Activated B cell treated with CpG ODN at 0.5 μM for 24 hours (primary cell): ENCODE measurements at regions not wholly inside any gene's neighbourhood (a gene's known extent, or its start where the extent isn't known, plus 50 kb on each side); places are given as distances from the start of the nearest gene placed in this dataset.

Source experiments
- ATAC-seq: fragments of 200-7000 bp; cut with Tn5 transposase; one replicate; pipeline ENCODE4 v1.10.0; 2021; ENCODE audit warnings: low read depth, mild to moderate bottlenecking, moderate library complexity
- CTCF ChIA-PET: fragments of 350-600 bp; sonication (Branson Sonifier 250); formaldehyde crosslinking; loops from one replicate; lab custom pipeline; 2021; ENCODE audit warnings: antibody characterized with exemption; lab: Charles Lee
- POLR2A ChIA-PET: fragments of 350-600 bp; sonication (Branson Sonifier 250); formaldehyde crosslinking; loops from one replicate; lab custom pipeline; 2021; ENCODE audit warnings: antibody characterized with exemption; lab: Charles Lee
- DNase-seq: peaks from one replicate; pipeline ENCODE4 v3.0.0; 2022
- H3K27ac Mint-ChIP-seq: one replicate; pipeline ENCODE4 v1.8.0; 2020; ENCODE audit warnings: mixed read lengths
- H3K27me3 Mint-ChIP-seq: one replicate; pipeline ENCODE4 v1.8.0; 2021; ENCODE audit warnings: mixed read lengths
- H3K36me3 Mint-ChIP-seq: one replicate; pipeline ENCODE4 v1.8.0; 2021; ENCODE audit warnings: low read depth, mixed read lengths
- H3K4me1 Mint-ChIP-seq: one replicate; pipeline ENCODE4 v1.8.0; 2021; ENCODE audit warnings: mixed read lengths
- H3K4me3 Mint-ChIP-seq: one replicate; pipeline ENCODE4 v1.8.0; 2020; ENCODE audit warnings: mild to moderate bottlenecking, mixed read lengths
- H3K9me3 Mint-ChIP-seq: one replicate; pipeline ENCODE4 v1.8.0; 2020; ENCODE audit warnings: mixed read lengths
- intact Hi-C: fragments of 100-400 bp; cut with micrococcal nuclease; formaldehyde crosslinking; loops from one replicate; pipeline ENCODE4 v1.15.1; 2024
- TF ChIP-seq, protein P1 (sequence below): fragments of 200-600 bp; IDR thresholded peaks from one replicate; pipeline ENCODE4 v1.8.0; 2022; ENCODE audit warnings: antibody characterized with exemption, mild to moderate bottlenecking

DNA sequence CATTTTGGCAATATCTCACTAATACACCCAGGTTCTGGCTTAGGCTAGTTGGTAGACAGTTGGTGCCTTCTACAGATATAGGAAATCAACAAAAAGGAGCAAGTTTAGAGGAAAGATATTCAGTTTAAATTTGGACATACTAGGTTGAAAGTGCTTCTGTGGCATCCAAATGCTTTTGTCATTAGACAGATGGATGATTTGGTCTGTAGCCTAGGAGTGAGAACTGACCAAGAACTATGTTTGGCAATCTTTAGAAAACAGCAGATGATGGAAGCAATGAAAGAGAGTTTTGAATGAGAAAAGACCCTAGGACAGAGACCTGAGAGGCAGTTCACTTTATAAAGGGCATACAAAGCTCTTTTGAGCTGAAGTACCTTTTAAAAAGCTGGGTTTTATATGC is 201.3 kb upstream of the FSHR start:
- DNase-seq (no peak), ATAC-seq (no peak)
- POLR2A ChIA-PET: no interaction called here
- TF ChIP-seq, protein P1, sequence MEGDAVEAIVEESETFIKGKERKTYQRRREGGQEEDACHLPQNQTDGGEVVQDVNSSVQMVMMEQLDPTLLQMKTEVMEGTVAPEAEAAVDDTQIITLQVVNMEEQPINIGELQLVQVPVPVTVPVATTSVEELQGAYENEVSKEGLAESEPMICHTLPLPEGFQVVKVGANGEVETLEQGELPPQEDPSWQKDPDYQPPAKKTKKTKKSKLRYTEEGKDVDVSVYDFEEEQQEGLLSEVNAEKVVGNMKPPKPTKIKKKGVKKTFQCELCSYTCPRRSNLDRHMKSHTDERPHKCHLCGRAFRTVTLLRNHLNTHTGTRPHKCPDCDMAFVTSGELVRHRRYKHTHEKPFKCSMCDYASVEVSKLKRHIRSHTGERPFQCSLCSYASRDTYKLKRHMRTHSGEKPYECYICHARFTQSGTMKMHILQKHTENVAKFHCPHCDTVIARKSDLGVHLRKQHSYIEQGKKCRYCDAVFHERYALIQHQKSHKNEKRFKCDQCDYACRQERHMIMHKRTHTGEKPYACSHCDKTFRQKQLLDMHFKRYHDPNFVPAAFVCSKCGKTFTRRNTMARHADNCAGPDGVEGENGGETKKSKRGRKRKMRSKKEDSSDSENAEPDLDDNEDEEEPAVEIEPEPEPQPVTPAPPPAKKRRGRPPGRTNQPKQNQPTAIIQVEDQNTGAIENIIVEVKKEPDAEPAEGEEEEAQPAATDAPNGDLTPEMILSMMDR: no peak
- intact Hi-C loops: no loop called here
- CTCF ChIA-PET: no interaction called here
- H3K9me3 Mint-ChIP-seq: peaks cover 2% of the 10 kb centered on the region
- H3K4me1 Mint-ChIP-seq: no peaks in the 10 kb centered on the region
- H3K27ac Mint-ChIP-seq: no peak overlapping the region
- H3K27me3 Mint-ChIP-seq: no peaks in the 10 kb centered on the region
- H3K36me3 Mint-ChIP-seq: no peaks in the 10 kb centered on the region
- H3K4me3 Mint-ChIP-seq: no peak overlapping the region

DNA sequence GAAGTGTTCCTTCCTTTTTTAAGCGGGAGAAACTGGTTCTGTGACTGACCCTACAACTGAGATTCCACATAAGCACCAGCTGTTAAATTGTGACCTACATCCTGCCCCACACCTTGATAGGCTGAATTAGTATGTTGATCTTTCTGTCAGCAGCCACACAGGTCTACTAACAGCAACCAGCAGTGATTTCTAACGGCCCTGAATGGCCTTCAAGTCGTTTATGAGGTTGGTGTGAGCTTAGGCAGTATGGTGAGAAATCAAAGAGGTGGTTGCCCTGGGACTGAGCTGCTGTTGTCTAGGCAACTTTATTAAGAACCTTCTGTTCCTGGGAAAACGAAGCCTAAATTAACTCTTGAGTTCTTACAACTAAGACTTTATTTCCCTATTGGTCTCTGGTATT is 197.2 kb upstream of the FSHR start:
- DNase-seq: no peak
- ChIA-PET CTCF (no interaction called here), POLR2A (no interaction called here)
- intact Hi-C loops: no loop called here
- ATAC-seq: no peak
- no peaks in the 10 kb centered on the region for H3K4me1 Mint-ChIP-seq
- TF ChIP-seq, protein P1: no peak
- no peak overlapping the region for H3K27ac Mint-ChIP-seq
- no peak overlapping the region for H3K4me3 Mint-ChIP-seq
- H3K27me3 Mint-ChIP-seq: no peaks in the 10 kb centered on the region
- H3K9me3 Mint-ChIP-seq: peaks cover 2% of the 10 kb centered on the region
- no peaks in the 10 kb centered on the region for H3K36me3 Mint-ChIP-seq

DNA sequence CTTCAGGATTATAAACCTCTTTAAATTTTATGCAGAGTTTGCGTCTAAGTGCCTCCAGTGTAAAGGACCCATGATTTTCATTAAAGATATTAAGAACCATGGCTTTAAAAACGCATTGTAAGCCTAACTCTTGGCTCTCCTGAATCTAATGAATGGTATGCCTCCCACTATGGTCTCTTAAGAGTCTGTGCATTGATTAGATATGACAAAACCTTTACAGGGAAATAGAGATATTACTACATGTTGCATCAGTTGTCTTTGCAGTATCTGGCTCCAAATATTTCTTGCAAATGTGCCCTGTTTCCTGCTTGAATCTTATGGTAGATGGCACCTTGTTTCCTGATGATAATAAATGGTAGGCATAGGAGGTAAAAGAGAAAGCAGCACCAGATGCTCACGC is 189.3 kb upstream of the FSHR start:
- POLR2A ChIA-PET: no interaction called here
- Mint-ChIP-seq H3K4me1 (no peaks in the 10 kb centered on the region), H3K27me3 (no peaks in the 10 kb centered on the region)

DNA sequence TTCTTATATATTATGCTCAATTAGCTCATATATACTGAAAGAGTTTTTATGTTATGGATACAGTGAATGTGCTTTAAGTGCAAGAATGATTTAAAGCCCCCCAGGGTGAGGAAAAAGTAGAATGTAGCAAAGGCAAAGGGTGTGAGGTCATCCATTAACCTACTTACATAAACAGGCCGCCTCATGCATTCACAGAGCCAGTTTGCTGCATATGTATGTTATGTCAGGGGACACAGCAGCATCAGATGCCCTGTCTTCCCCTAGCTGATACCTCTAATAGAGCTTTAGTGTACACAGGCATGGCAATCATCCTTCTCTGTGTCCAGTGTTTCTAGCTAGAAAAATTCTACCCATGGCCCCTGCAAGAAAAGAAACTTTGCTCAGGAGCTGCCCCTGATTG is 187.8 kb upstream of the FSHR start:
- no peaks in the 10 kb centered on the region for H3K27me3 Mint-ChIP-seq
- intact Hi-C loops: no loop called here
- H3K27ac Mint-ChIP-seq: no peak overlapping the region
- POLR2A ChIA-PET: no interaction called here
- H3K36me3 Mint-ChIP-seq: no peaks in the 10 kb centered on the region
- no peaks in the 10 kb centered on the region for H3K9me3 Mint-ChIP-seq
- no peak for DNase-seq
- TF ChIP-seq, protein P1: no peak
- CTCF ChIA-PET: no interaction called here
- ATAC-seq: no peak
- no peak overlapping the region for H3K4me3 Mint-ChIP-seq
- H3K4me1 Mint-ChIP-seq: no peaks in the 10 kb centered on the region

More for the DNA sequence above, 189.3 kb upstream of the FSHR start:
- no peak overlapping the region for H3K4me3 Mint-ChIP-seq
- no peak for DNase-seq
- CTCF ChIA-PET: no interaction called here
- ATAC-seq: no peak
- no peaks in the 10 kb centered on the region for H3K36me3 Mint-ChIP-seq
- H3K27ac Mint-ChIP-seq: no peak overlapping the region
- no peaks in the 10 kb centered on the region for H3K9me3 Mint-ChIP-seq
- intact Hi-C loops: no loop called here
- TF ChIP-seq, protein P1: no peak

DNA sequence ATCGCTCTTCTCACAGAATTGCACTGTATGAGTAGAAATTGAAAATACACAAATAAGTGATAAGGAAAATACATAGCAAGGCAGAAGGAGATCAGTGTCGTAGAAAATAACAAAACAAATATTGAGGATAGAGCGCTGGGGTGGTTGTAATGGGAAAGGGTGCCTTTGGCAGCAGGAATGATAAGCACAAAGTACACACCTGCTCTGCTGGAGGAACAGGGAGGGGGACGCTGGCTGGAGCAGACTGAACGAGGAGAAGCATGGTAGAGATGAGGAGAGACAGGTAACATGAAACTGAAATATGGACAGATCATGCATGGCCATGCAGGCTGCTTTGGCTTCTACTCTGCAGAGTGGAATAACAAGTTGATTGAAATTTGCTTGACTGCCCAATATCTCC is 181.2 kb upstream of the FSHR start:
- Mint-ChIP-seq H3K36me3 (no peaks in the 10 kb centered on the region), H3K27ac (no peak overlapping the region), H3K9me3 (no peaks in the 10 kb centered on the region), H3K27me3 (no peaks in the 10 kb centered on the region), H3K4me1 (no peaks in the 10 kb centered on the region), H3K4me3 (no peak overlapping the region)
- no peak for ATAC-seq
- intact Hi-C loops: no loop called here
- TF ChIP-seq, protein P1: no peak
- ChIA-PET CTCF (no interaction called here), POLR2A (no interaction called here)
- DNase-seq: no peak
